ENCODE measurements at regions not wholly inside any gene's neighbourhood (a gene's known extent, or its start where the extent isn't known, plus 50 kb on each side); places are given as distances from the start of the nearest gene placed in this dataset.
"Not testable (repeated sequence)": the region's sequence is repeated elsewhere in the genome, so short reads cannot be mapped to it uniquely, and the experiment has no call there.

DNA sequence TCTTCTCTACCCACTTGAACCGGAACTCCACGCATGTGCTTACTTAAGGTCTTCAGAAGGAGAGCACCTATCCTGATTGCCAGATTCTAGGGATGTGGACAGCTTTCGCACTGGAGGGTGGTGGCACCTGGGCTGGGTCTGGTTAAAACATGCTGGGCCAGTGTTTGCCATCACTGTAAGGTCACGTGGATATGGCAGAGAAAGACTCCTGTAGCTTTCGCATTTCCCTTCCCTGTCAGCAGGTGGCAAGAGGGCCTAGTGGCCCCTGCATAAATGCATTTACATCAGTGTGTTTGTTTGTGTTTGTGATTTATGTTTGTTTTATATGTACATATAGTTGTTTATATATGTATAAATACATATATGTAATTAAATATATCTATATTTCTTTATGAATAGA, 192.5 kb downstream of the ANKRD36 start:
- not testable (repeated sequence) for H3K4me1 ChIP-seq (ENCODE audit: control insufficient read depth, insufficient read depth, low read length, unreplicated experiment); H2AFZ ChIP-seq (ENCODE audit: low read length, unreplicated experiment); H3K79me2 ChIP-seq (ENCODE audit: control insufficient read depth, insufficient read depth, low read length, unreplicated experiment); H3K27me3 ChIP-seq (ENCODE audit: insufficient read depth, low read length); H3K36me3 ChIP-seq (ENCODE audit: insufficient read depth, low read length); H3K27ac ChIP-seq (ENCODE audit: low read depth, low read length); H3K4me3 ChIP-seq (ENCODE audit: low read depth, low read length)

DNA sequence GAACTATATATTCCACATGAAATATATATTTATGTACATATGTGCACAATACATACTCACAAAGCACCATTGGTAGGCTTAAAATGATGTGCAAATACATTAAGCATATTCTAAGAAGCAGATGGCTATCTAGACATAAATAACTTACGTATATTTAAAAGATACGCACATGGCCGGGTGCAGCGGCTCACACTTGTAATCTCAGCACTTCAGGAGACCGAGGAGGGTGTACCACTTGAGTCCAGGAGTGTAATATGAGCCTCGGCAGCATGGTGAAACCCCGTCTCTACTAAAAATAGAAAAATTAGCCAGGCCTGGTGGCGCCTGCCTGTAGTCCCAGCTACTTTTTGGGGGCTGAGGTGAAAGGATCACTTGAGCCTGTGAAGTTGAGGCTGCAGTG, 189.9 kb downstream of the ANKRD36 start:
- H3K4me3 ChIP-seq (ENCODE audit: low read depth, low read length): not testable (repeated sequence)

DNA sequence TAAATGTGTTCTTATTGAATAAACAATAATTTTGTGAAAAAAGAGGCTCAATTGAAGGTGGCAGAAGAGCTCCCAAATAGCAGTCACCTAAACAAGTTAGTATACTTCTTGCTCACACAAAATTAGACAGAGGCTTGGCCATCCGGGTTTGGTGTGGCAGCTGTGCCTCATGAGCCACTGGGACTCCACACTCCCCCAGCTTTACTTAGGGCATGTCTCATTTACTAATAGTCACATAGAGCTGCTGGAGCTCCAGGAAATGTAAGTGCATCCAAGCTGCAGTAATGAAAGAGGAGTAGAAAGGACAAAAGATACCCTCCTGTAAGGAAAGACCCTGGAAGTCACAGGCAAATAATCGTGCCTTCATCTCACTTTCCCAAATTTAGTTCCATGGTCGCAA, 188.8 kb downstream of the ANKRD36 start:
- not testable (repeated sequence) for H3K27me3 ChIP-seq (ENCODE audit: insufficient read depth, low read length); H3K36me3 ChIP-seq (ENCODE audit: insufficient read depth, low read length); H3K27ac ChIP-seq (ENCODE audit: low read depth, low read length); H3K79me2 ChIP-seq (ENCODE audit: control insufficient read depth, insufficient read depth, low read length, unreplicated experiment); H3K4me3 ChIP-seq (ENCODE audit: low read depth, low read length); H3K4me1 ChIP-seq (ENCODE audit: control insufficient read depth, insufficient read depth, low read length, unreplicated experiment); H2AFZ ChIP-seq (ENCODE audit: low read length, unreplicated experiment)

More for the DNA sequence above, 189.9 kb downstream of the ANKRD36 start:
- not testable (repeated sequence) for H3K27me3 ChIP-seq (ENCODE audit: insufficient read depth, low read length); H3K27ac ChIP-seq (ENCODE audit: low read depth, low read length); H3K79me2 ChIP-seq (ENCODE audit: control insufficient read depth, insufficient read depth, low read length, unreplicated experiment); H3K36me3 ChIP-seq (ENCODE audit: insufficient read depth, low read length); H2AFZ ChIP-seq (ENCODE audit: low read length, unreplicated experiment); H3K4me1 ChIP-seq (ENCODE audit: control insufficient read depth, insufficient read depth, low read length, unreplicated experiment)

Measured in ACC112 (cell line).